Psoas muscle (tissue), 7 donors: ENCODE measurements at regions not wholly inside any gene's neighbourhood (a gene's known extent, or its start where the extent isn't known, plus 50 kb on each side); places are given as distances from the start of the nearest gene placed in this dataset.

Experiments used
- ATAC-seq, 4 donors: fragments of 200-7000 bp; cut with Tn5 transposase; one replicate each; pipeline ENCODE4 v1.9.1; 2020; ENCODE audit warnings: moderate library complexity in 3 of 4, mild to moderate bottlenecking in 2 of 4
- DNase-seq, 2 donors: peaks; one replicate each; pipeline ENCODE4 v3.0.0-alpha.2; 2020
- H3K27ac ChIP-seq: fragments of 200-600 bp; one replicate; pipeline ENCODE4 v1.8.0; 2022
- H3K27me3 ChIP-seq, 3 donors: fragments of 200-600 bp in 1 of 3; one replicate each; pipeline versions ENCODE4 v1.6.1 to v1.8.0; 2013 to 2022; ENCODE audit warnings: low read length in 2 of 3, mild to moderate bottlenecking in 2 of 3, moderate library complexity in 1 of 3; ENCODE audit not compliant: insufficient read depth in 3 of 3
- H3K36me3 ChIP-seq, 2 donors: fragments of 200-600 bp in 1 of 2; one replicate each; pipeline versions ENCODE4 v1.6.1 to v1.8.0; 2013 to 2022; ENCODE audit warnings: low read depth in 1 of 2, mild to moderate bottlenecking in 1 of 2, moderate library complexity in 1 of 2; ENCODE audit not compliant: insufficient read depth in 1 of 2
- H3K4me1 ChIP-seq: fragments of 200-600 bp; one replicate; pipeline ENCODE4 v1.8.0; 2022
- H3K4me3 ChIP-seq: fragments of 200-600 bp; one replicate; pipeline ENCODE4 v1.8.0; 2022; ENCODE audit warnings: mild to moderate bottlenecking
- H3K9me3 ChIP-seq: fragments of 200-600 bp; one replicate; pipeline ENCODE4 v1.8.0; 2022
- CTCF ChIP-seq: fragments of 200-600 bp; IDR thresholded peaks from one replicate; pipeline ENCODE4 v1.8.0; 2022; ENCODE audit warnings: antibody characterized with exemption
- WGBS, 3 donors: extraction: QIAGEN DNeasy Blood & Tissue Kit; methylation state at CpG; one replicate each; pipeline versions ENCODE4 v1.1.6 to v1.1.7; 2013; 5-methylcytosine and 5-hydroxymethylcytosine counted together
- intact Hi-C, 2 donors: fragments of 100-400 bp; cut with DNase I; formaldehyde crosslinking; loops; one replicate each; pipeline versions ENCODE4 v1.11.0 to v1.14.2; 2022
- donor health status: healthy with polysubstance abuse.
- donor health status: DM: no; HTN: no; CAD: no; lungs with moderate emphysema.
- donor health status: Bipolar disorder and iron deficiency.
- donor health status: healthy.
- donor health status: DM: yes; HTN: yes; CAD: no.
- donor health status: DM: no; HTN: no; CAD: no.
- donor health status: DM: yes; HTN: yes; CAD: no.

GRCh38 chr4:184942444-184943425 lies 75.6 kb upstream of the HELT start:
- ATAC-seq: no peak
- no peaks in the 10 kb centered on the region for H3K27me3 ChIP-seq
- DNase-seq: no peak
- no peaks in the 10 kb centered on the region for H3K9me3 ChIP-seq
- no peak for TF ChIP-seq CTCF
- no peaks in the 10 kb centered on the region for H3K36me3 ChIP-seq
- WGBS, 3 donors: 88 to 90% (median 89%) methylated on average over 13 of the region's 13 CpGs
- H3K27ac ChIP-seq: no peak overlapping the region
- H3K4me1 ChIP-seq: no peaks in the 10 kb centered on the region
- intact Hi-C loops: no loop called here
- no peak overlapping the region for H3K4me3 ChIP-seq

DNA sequence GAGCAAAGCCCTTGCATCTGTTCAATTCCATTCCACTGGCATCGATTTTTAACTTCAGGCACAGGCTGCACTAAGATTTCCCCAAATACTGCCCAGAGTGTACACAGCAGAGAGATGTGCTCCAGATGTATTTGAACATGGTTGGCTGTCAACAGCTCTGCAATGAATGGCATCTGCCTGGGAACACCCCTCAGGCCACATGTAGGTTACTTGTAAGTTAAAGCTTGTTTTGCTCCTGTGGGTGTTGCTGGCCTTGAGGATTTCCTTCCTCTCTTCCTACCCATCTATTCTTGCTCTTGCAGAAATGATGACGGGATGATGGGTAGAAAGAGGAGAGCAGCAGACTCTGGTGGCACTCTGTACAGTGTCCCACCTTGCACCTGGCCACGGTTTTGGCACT lies 69.3 kb upstream of the HELT start:
- H3K4me3 ChIP-seq: no peak overlapping the region
- 64 to 78% (median 70%) methylated on average over 3 of the region's 3 CpGs for WGBS, 3 donors
- H3K27ac ChIP-seq: no peak overlapping the region
- intact Hi-C loops: no loop called here
- no peaks in the 10 kb centered on the region for H3K36me3 ChIP-seq
- no peak for TF ChIP-seq CTCF
- ATAC-seq: no peak
- no peaks in the 10 kb centered on the region for H3K4me1 ChIP-seq
- no peak for DNase-seq
- H3K9me3 ChIP-seq: no peaks in the 10 kb centered on the region
- H3K27me3 ChIP-seq: no peaks in the 10 kb centered on the region

DNA sequence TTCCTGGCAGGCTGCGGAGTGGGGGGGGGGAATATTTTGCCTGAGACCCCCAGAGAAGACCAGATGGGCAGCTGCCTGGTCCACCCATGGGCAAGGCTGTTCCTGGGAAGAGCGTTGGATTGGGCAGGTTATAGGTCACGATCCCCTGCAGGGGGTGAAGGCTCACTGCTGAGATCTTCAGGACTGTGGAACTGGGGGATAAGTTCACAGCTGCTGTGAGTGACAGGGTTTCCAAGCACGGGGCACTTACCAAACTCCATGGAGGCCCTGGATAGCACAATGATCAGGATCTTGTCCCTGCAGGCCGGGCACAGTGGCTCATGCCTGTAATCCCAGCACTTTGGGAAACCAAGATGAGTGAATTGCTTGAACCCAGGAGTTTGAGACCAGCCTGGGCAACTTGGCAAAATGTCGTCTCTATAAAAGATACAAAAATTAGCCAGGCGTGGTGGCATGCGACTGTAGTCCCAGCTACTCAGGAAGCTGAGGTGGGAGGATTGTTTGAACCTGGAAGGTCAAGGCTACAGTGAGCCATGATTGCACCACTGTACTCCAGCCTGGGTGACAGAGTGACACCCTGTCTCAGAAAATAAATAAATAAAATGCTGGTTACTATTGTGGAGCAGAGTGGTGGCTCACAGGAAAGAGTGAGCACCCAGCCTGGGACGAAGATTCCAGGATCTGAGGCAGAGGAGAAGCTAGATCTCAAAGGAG lies 68.0 kb upstream of the HELT start:
- H3K36me3 ChIP-seq: no peaks in the 10 kb centered on the region
- TF ChIP-seq CTCF: no peak
- H3K4me3 ChIP-seq: no peak overlapping the region
- no peaks in the 10 kb centered on the region for H3K4me1 ChIP-seq
- intact Hi-C loops: loop anchor here in 1 of 2 donors (10.0 kb wide), 1 partner anchor 115 kb away; no protein-coding TSS in a partner anchor
- WGBS, 3 donors: 84 to 88% (median 85%) methylated on average over 9 of the region's 9 CpGs
- DNase-seq (no peak), ATAC-seq (no peak)
- H3K9me3 ChIP-seq: no peaks in the 10 kb centered on the region
- no peaks in the 10 kb centered on the region for H3K27me3 ChIP-seq
- H3K27ac ChIP-seq: no peak overlapping the region

DNA sequence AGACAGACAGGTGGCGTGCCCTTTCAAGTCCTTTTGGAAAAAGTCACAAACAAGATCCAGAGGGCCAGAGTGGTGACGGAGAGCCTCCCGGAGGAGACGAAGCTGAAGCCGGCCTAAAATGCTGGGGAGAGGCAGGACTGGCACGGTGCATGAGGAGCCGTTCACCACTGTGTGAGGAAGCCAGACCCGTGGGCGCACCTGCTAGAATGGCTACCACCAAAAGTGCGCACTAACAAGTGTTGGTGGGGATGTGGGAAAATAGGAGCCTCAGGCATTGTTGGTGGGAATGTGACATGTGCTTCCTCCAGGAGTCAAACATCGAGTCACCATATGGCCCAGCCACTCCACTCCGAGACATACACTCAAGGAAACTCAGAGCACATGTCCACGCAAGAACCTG lies 67.4 kb upstream of the HELT start:
- Histone ChIP-seq H3K4me3 (no peak overlapping the region), H3K4me1 (no peaks in the 10 kb centered on the region), H3K36me3 (no peaks in the 10 kb centered on the region), H3K27me3 (no peaks in the 10 kb centered on the region), H3K9me3 (no peaks in the 10 kb centered on the region), H3K27ac (no peak overlapping the region)
- DNase-seq (no peak), ATAC-seq (no peak)
- intact Hi-C loops: loop anchor here in 1 of 2 donors (10.0 kb wide), 1 partner anchor 116 kb away; no protein-coding TSS in a partner anchor
- WGBS, 3 donors: 82 to 88% (median 82%) methylated on average over 13 of the region's 13 CpGs
- no peak for TF ChIP-seq CTCF
